GM19351 (cell line): ENCODE measurements at regions not wholly inside any gene's neighbourhood (a gene's known extent, or its start where the extent isn't known, plus 50 kb on each side); places are given as distances from the start of the nearest gene placed in this dataset.

Source experiments
- ATAC-seq: cut with Tn5 transposase; IDR thresholded peaks from one replicate; pipeline ENCODE4 v1.9.1; 2021; ENCODE audit warnings: mild to moderate bottlenecking, moderate library complexity; ENCODE audit not compliant: unreplicated experiment

GRCh38 chr22:47965896-47966295 is 1203.4 kb downstream of the TBC1D22A start:
- ATAC-seq, result no peak

GRCh38 chr22:47965066-47965465 is 1202.6 kb downstream of the TBC1D22A start:
- ATAC-seq, result no peak

GRCh38 chr22:47963660-47964059 is 1201.2 kb downstream of the TBC1D22A start:
- ATAC-seq, result no peak

- ATAC-seq, result no peak
Observed at GRCh38 chr22:47957649-47958048, 1195.2 kb downstream of the TBC1D22A start.

GRCh38 chr22:47954107-47954506 is 1191.7 kb downstream of the TBC1D22A start:
- ATAC-seq, result no peak

- no peak for ATAC-seq
Observed at GRCh38 chr22:47944941-47945340, 1182.5 kb downstream of the TBC1D22A start.

GRCh38 chr22:47943729-47944700 is 1181.6 kb downstream of the TBC1D22A start:
- no peak for ATAC-seq

GRCh38 chr22:47940211-47940610 is 1177.8 kb downstream of the TBC1D22A start:
- no peak for ATAC-seq

GRCh38 chr22:47933891-47934290 is 1171.4 kb downstream of the TBC1D22A start:
- ATAC-seq, result no peak

- no peak for ATAC-seq
Observed at GRCh38 chr22:47933226-47933625, 1170.8 kb downstream of the TBC1D22A start.

- no peak for ATAC-seq
Observed at GRCh38 chr22:47929646-47930185, 1167.3 kb downstream of the TBC1D22A start.

- ATAC-seq, result no peak
Observed at GRCh38 chr22:47929073-47929472, 1166.6 kb downstream of the TBC1D22A start.

GRCh38 chr22:47928631-47929030 is 1166.2 kb downstream of the TBC1D22A start:
- ATAC-seq, result no peak

- ATAC-seq, result no peak
Observed at GRCh38 chr22:47927648-47928210, 1165.3 kb downstream of the TBC1D22A start.

- no peak for ATAC-seq
Observed at GRCh38 chr22:47923011-47923427, 1160.6 kb downstream of the TBC1D22A start.

- no peak for ATAC-seq
Observed at GRCh38 chr22:47921906-47922305, 1159.5 kb downstream of the TBC1D22A start.

GRCh38 chr22:47920380-47920959 is 1158.0 kb downstream of the TBC1D22A start:
- ATAC-seq, result no peak

GRCh38 chr22:47919893-47920292 is 1157.4 kb downstream of the TBC1D22A start:
- no peak for ATAC-seq

GRCh38 chr22:47919001-47919441 is 1156.6 kb downstream of the TBC1D22A start:
- no peak for ATAC-seq

- no peak for ATAC-seq
Observed at GRCh38 chr22:47918276-47918921, 1155.9 kb downstream of the TBC1D22A start.
